Posterior cingulate gyrus (tissue), 11 donors: ENCODE measurements at regions not wholly inside any gene's neighbourhood (a gene's known extent, or its start where the extent isn't known, plus 50 kb on each side); places are given as distances from the start of the nearest gene placed in this dataset.

Experiments used
- DNase-seq, 10 donors: peaks; one replicate each; pipeline versions ENCODE4 v3.0.0 to v3.0.0-alpha.2; 2020 to 2021; ENCODE audit warnings: mixed read lengths in 3 of 10
- intact Hi-C: fragments of 100-400 bp; cut with DNase I; formaldehyde crosslinking; loops from one replicate; pipeline ENCODE4 v1.15.1; 2023

DNA sequence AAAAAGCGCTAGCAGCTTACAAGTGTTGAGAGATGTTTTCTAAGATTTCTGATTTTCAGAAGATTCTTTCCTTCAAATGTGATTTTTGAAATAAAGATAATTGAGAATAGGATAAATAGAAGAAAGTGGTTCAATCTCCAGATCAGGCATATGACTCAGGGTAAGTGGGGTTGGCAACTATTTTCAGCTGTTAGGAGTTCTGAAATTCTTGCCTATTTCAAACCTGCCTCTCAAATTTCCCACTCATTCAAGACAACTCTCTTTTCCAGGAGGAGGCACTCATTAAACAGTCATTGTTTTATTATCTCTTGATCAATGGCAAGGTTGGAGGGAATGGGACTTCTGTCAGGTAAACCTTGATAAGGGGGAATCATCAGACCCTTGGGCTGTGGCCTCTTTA lies 138.9 kb downstream of the HNMT start:
- no peak for DNase-seq
- intact Hi-C loops: no loop called here

GRCh38 chr2:138104071-138104470 lies 139.8 kb downstream of the HNMT start:
- DNase-seq: no peak
- intact Hi-C loops: no loop called here

GRCh38 chr2:138105358-138105757 lies 141.1 kb downstream of the HNMT start:
- intact Hi-C loops: no loop called here
- DNase-seq: no peak

DNA sequence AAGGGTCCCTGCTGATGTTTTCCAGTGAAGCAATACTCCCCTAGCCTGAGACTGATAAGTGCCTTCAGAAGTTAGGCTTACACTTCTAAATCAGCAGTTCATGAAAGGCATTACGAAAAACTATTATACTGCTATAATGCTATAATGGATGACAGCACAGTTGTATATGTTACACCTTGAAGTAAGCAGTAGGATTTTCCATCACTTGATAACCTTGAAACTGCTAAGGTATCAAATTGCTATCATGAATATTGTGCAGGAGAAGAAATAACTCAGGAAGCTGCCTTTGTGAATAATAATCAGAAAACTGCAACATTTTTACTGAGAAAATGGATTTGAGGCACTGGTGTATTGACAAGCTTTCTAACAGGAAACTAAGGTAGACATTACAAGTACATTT lies 142.3 kb downstream of the HNMT start:
- intact Hi-C loops: no loop called here
- no peak for DNase-seq

DNA sequence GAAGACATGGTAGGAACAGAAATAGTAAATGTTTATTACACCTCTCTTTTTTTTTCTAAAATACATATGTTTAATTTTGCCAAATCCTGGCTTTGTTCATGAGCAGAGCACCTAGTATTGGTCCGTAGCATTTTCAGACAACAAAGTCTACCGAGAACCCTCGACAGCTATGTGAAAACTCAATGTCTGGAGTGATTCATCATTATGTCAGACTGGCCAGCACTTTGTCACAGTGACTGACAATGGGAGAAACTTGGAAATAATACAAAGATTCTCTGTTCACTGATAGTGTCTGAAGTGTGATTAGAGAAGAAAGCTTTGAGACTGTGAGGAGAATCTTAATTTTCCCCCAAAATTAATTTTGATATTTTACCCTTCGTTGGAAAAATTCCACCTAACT lies 143.0 kb downstream of the HNMT start:
- intact Hi-C loops: no loop called here
- DNase-seq: no peak

DNA sequence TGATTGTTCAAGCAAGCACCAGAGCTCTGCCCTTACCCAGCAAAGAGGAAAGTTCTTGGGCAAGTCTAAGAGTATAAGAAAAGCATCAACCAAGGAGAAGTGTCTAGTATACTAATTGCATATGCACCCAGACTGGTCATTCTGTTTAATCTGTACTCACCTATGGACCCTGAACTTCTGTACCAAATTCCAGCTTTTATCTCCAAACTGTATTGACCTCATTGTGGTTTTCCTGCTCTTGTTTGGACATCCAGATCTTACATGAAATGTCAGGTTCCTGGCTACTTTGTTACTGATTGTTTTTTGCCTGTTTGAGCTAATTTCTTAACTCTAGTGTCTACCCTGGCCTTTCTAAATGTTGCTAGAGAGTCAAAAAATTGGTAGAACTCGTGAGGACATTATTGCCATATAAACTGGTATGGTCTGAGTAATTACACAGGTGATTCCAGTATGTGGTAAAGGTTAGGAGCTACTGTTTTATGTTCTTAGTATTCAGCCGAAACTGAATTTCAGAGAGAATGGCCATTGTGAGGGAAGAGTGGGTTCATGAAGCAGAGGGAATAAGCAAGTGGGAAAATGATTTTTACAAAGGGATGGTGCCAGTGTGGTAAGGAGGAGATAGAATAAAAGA lies 146.3 kb downstream of the HNMT start:
- intact Hi-C loops: no loop called here
- DNase-seq: no peak

DNA sequence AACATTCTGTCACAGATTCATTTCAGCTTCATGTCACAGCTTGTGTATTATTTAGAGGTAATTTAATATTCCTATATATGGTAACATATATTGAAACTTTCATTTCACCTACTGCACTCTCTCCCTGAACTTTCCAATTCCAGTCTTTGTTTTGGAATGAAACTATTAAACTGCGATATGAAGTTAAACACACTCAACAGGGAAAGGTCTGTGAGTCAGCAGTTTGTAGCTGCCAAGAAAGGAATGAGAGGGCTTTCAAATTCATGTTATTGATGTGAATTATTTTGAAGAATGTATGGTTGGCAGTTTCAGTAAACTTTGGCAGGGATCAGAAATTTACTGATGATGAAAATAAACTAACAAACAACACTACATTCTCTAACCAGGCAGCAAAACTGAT lies 148.3 kb downstream of the HNMT start:
- DNase-seq: no peak
- intact Hi-C loops: no loop called here

- no peak for DNase-seq
- intact Hi-C loops: no loop called here
Observed at GRCh38 chr2:138113871-138114525, 149.7 kb downstream of the HNMT start.

DNA sequence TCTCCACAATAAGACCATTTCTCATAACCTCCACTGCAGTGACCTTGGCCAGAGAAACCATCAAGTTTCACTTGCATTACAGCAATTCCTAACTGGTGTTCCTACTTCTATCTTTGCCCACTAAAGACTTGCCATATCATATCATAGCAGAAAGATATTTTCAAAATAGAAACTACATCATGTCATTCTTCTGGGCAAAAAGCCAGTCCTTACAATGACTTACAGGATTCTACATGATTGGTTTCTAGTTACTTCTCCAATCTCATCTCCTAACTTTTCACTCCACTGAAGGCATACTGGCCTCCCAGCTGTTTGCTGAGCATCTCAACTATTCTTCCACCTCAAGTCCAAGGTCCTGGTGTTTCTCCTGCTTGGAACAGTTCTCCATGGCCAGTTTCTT lies 151.4 kb downstream of the HNMT start:
- DNase-seq: no peak
- intact Hi-C loops: no loop called here

- intact Hi-C loops: no loop called here
Observed at GRCh38 chr2:138116456-138116855, 152.2 kb downstream of the HNMT start.

DNA sequence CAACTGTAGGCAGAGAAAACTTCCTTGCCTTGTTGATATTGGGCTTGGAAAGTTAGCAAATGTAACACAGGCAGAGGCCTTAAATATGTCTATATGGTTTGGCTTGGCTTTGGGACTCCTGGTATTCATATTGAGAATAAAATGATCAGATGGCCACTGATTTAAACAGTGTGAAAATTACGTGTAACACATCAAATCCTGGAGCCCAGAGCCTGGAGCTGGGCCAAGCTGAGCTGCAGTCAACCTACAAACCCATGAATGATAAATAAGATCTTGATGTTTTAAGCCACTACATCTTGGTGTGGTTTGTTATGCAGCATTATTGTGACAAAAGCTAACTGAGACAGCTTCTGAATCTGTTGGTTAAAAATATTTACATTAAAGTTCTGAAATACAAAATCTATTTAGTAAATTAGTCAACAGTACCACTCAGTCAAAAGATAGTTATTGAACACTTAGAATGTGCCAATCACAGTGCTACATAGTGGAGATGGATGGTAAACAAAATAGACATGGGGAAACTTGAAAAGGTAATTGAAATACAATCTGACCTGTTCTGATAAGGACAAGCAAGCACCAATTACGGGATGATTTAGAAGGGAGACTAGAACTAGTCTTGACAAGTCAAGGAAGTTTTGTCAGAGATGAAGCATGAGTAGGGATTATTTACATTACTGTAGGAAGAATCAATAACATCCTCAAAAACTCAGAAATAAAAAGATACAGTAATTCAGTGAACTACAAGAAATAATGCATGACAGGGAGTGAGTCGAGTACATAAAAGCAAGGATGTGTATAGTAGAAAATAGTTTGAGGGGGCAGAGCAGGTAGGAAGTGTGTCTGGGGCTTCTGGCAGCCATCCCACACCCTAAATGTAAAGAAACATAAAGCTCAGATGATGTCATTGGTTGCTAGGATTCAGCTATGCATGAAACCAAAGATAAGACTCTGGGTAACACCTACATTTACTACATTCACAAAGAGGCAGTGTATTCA lies 157.7 kb downstream of the HNMT start:
- intact Hi-C loops: no loop called here
- DNase-seq: no peak

More at GRCh38 chr2:138116456-138116855, 152.2 kb downstream of the HNMT start:
- no peak for DNase-seq

DNA sequence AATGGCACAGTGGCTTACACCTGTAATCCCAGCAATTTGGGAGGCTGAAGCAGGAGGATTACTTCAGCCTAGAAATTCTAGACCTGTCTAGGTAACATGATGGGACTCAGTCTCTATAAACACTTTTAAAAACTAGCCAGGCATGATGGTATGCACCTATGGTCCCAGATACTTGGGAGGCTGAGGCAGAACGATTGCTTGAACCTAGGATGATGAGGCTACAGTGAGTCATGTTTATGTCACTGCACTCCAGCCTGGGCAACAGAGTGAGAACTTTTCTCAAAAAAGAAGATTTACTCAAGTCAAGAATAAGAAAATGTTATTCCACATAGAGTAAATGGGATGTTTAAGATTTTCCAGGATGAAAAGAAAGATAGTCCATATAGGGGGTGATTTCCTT lies 158.6 kb downstream of the HNMT start:
- intact Hi-C loops: no loop called here

DNA sequence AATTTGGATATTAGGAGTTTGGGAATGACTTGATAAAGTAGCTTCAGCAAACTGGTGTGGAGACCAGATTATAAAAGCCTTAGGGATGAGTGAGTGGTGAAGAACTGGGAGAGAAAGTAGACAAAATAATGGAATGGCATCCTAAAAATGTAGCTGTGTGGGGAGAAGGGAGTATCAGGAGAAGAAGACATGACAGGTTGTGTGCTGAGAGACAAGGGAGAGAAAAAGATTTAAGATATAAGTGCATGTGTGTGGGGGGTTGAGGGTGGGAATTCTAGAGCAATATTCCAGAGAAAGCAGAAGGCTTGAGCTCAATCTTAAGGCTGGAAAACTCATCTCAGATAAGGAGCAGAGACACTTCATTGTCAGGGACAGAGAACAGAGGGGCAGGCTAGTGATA lies 159.5 kb downstream of the HNMT start:
- DNase-seq: no peak
- intact Hi-C loops: no loop called here

More for the DNA sequence above, 158.6 kb downstream of the HNMT start:
- no peak for DNase-seq

- intact Hi-C loops: no loop called here
- no peak for DNase-seq
Observed at GRCh38 chr2:138124521-138124920, 160.2 kb downstream of the HNMT start.

DNA sequence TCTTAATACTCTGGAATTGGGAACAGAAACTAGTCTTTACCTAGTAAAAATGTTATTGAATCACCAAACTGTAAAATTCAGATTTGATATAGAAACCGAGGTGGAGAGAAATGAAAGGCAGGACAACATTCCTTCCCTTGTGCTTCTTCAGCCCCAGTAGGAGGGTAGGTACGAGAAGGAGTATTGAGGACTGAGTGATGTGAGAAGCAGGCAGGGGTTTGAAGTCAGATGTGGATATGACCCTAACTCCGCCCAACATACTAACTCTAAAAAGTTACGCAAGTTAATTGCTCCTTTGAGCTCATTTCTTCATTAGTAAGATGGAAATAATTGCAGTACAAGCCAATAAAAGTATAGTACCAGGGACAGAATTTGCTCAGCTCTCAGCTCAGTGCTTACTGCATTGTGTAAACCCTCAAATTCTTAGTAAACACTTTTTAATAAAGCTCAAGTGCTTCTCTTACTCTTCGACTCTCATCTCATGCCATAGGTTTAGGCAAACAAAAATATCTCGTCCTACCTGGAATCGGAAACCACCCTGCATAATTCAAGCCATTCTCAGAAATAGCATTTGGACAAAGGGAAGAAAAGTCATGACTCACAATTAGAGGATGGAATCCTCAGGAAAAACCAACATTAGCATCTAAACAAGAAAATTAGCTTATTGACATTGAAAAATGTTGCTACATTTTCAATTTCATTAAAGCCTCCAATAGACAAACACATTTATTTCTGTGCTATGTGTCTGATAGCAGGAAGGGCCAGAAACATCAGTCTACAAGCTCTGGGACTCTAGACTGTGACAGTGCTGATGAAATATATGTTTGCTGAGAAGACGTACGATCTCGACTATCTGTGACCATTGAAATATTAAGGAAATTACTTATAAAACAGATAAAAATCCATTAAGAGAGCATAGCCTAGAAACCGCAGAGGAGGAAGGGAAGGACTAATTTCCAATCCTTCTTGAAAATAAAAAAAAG lies 161.3 kb downstream of the HNMT start:
- intact Hi-C loops: no loop called here

DNA sequence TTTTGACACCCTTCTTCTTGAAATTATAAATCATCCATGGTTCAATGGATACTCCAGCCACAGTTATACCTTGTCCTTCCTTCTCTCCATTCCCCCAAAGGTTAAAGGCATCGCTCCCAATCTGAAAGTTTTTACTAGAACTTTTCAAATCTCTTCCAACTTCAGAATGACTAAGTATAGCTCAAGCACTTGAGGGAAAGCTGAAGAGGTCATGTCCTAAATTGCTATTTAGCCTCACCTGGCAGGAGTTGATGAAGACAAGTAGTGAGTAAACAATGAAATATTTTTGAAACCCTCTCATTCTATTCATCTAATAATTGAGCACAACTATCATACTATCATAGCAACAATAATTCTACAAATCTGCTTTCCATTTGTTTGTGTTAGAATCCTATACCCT lies 167.8 kb downstream of the HNMT start:
- intact Hi-C loops: no loop called here
- no peak for DNase-seq

More for the DNA sequence above, 161.3 kb downstream of the HNMT start:
- no peak for DNase-seq

- intact Hi-C loops: no loop called here
- no peak for DNase-seq
Observed at GRCh38 chr2:138137949-138138348, 173.7 kb downstream of the HNMT start.

DNA sequence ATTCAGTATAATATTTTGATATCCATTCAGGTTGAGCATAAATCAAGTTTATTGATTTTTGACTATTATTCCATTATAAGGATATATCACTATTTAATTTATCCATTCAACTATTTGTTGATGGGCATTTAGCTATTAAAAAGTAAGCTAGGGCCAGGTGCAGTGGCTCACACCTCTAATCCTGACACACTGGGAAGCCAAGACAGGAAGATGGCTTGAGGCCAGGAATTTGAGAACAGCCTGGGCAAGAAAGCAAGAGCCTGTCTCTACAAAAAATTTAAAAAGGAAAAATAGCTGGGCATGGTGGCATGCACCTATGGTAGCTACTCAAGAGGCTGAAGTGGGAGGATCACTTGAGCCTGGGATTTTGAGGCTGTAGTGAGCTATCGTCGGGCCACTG lies 183.5 kb downstream of the HNMT start:
- intact Hi-C loops: no loop called here
- DNase-seq: no peak

DNA sequence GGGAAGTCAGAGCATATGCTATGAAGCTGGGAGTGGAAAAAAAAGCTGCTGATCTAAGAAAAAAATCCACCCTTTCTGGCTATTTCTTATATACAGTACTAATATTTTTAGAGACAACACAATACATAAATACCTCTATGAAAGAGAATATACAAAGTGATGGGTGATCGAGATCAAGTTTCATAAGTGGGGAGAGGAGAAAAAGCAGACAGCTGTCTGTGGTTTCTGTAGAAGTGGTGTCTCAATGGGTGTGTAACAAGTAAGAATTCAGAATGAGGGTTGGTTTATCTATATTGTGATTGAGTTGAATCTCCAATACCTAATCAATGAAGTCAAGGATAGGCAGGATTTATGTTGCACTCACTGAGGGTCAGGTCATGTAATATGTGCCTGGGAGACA lies 191.0 kb downstream of the HNMT start:
- no peak for DNase-seq
- intact Hi-C loops: no loop called here

DNA sequence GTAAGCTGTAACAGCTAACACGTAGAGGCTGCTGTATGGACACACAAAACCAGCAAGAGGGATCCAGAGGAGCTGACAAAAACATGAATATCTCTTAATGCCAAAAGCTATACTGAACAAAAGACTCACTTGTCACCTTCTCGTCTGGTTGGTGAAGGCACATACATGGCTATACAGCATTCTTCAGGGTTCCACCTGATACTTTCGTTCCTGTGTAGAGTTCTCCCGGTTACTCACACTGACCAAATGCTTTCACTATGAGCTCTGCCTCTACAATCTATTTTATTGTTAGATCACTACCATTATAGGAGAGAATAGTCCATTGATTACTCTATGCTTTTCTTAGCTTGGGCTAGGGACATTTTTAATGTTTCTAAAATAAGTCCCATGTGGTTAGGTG lies 193.1 kb downstream of the HNMT start:
- intact Hi-C loops: no loop called here
- no peak for DNase-seq
